NCI-H524 treated with DMSO at 0.1 percent for 48 hours (cell line): ENCODE measurements at regions not wholly inside any gene's neighbourhood (a gene's known extent, or its start where the extent isn't known, plus 50 kb on each side); places are given as distances from the start of the nearest gene placed in this dataset.
"Not testable (repeated sequence)": the region's sequence is repeated elsewhere in the genome, so short reads cannot be mapped to it uniquely, and the experiment has no call there.

ENCODE experiments used
- DNase-seq: peaks from one replicate; lab custom pipeline; 2025; lab: John Stamatoyannopoulos, UW

GRCh38 chr22:49659281-49659923 is 168.3 kb downstream of the BRD1 start:
- DNase-seq: no peak

DNA sequence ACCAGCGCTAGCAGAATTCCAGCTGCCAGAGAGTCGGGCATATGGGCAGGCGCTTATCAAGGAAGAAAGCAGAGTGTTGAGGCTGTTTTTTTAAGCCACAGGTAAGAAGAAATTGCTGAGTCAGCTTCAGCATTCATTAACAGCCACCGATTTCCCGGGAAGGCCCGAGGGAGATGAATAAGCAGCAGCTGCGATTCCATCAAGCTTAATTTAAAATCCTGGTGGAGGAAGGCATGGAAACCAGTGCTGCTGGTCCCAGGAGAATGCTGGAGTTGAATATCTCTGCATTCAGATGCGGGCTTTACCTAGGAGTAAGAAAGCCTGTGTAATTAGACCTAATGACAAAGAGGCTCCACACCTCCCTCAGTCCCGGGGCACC is 168.8 kb downstream of the BRD1 start:
- DNase-seq: no peak

DNA sequence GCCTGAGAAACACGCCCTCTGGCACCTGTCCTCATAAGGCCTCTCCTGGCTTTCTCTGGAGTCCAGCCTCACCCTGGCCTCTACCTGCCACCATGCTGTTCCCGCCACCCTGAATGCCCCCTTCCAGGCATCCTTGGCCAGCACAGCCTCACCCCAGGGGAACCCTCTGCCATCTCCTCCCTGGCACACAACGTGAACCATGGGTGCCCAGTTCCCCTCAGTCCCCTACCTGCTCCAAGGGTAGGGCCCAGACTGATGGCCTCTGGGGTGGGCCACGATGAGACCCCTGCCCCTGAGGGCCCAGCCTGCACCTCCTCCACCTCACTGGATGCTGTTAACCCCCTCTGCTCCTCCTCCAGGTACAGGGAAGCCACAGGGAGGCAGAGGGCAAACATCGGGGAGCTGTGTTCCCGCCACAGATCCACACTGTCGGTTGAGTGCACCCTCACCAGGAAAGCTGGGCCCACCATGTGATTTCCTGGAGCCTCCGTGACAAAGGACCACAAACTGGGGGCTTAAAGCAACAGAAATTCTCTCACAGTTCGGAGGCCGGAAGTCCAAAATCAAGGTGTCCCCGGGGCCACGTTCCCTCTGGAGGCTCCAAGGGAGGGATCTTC is 169.6 kb downstream of the BRD1 start:
- no peak for DNase-seq

- no peak for DNase-seq
These were observed 170.2 kb downstream of the BRD1 start for GRCh38 chr22:49657275-49657973.

- not testable (repeated sequence) for DNase-seq
These were observed 170.8 kb downstream of the BRD1 start for GRCh38 chr22:49656883-49657274.

DNA sequence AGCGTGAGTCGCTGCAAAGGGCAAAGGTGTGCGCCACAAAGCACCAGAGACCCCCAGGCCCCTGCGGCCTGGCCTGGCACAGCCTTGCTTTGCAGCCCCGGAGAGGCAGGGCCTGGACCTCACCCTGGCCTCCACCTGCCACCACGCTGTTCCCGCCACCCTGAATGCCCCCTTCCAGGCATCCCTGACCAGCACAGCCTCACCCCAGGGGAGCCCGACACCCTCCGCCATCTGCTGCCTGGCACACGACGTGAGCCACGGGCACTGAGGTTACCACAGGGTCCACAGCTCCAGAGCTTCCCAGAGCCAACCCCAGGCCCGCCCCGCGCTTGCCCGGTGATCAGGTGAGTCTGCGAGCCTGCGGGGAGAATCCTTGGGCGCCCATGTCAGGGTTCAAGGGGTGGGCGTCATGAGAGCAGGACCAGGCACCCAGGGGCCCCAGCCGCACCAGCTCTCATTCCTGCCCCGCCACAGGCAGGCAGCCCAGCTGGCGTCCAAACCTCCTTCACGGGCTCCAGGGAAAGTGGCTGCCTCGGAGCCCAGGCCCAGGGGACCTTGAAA is 171.3 kb downstream of the BRD1 start:
- no peak for DNase-seq

DNA sequence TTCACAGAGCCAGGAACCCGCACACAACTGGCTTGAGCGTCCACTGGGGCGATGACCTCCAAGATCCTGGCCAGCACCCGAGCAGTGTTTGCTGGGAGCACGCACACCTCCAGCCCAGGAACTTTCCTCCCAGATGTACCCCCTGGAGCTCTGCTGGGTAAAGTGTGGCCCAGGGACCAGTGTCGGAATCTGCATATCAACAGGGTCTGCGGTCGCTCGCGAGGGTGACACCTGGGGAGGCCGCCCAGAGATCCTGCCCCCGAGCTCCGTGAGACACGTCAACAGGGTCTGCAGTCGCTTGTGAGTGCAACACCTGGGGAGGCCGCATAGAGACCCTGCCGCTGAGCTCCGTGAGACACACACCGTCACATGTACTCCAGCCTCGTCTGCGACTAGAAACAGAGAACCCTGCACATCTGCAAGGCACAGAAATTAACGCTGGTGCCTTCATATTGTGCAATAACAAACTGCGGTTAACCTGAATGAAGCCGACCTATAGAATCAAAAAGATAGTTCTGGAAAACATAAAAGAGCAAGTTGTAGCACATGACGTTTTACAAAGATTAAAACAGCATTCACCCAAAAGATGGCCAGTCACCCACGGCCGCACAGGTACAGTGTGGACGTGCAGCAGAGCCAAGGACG is 172.4 kb downstream of the BRD1 start:
- no peak for DNase-seq

GRCh38 chr22:49650336-49651241 is 177.1 kb downstream of the BRD1 start:
- DNase-seq: no peak

DNA sequence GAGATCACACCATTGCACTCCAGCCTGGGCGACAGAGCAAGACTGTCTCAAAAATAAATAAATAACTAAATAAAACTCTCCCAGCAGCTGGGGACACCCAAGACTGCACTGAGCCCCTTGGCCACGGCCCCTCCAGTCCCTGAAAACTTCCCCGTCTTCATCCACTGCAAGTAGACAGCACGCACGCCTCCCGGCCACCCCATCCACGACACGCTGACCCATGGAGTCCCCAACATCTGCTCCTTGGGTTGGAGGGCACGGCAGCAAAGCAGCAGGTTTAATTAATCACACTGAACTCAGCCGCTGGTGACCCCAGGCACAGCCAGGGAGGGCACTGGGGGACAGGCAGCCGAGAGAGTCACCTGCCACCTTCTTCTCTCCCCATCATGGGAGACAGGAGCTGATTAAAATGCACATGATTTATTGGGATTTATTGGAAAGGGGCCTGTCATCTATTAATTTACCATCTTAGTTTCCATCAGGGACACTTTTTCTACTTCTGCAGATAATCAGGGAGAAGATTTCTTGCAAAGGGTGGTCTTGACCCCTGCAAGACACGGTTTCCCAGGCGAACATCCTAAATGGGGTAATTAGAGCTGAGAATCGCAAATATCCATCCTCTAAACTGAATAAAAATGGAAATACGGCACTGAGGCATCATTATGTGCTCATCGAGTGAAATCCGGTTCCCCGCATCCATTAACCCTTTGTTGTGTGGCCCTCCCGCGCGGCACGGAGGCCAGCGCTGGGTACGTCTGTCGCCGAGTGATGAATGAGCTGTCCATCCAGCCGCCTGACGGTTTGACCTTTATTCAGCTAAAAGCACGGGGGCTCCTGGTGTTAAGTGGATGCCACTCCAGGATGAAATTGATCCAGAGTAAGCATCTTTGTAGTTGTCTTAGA is 178.3 kb downstream of the BRD1 start:
- no peak for DNase-seq

- DNase-seq: no peak
These were observed 179.6 kb downstream of the BRD1 start for GRCh38 chr22:49648053-49648452.

DNA sequence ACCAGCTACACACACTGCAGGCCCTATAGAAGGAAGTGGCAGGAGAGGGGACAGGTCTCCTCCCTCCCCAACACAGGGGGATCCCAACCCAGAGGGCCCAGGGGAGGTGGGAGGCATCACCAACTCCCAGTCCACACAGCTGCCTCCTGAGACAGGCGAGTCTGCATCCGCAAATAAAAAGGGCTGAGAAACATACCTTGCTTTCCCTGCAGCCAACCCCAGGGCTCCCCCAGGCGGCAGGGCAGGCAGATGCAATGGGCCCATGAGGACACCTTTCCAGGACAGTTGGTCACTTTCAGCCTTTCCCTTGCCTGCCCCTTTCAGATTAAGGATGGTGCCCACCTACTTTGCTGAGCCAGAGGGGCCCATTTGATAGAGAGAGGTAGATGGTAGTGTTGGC is 180.0 kb downstream of the BRD1 start:
- no peak for DNase-seq

DNA sequence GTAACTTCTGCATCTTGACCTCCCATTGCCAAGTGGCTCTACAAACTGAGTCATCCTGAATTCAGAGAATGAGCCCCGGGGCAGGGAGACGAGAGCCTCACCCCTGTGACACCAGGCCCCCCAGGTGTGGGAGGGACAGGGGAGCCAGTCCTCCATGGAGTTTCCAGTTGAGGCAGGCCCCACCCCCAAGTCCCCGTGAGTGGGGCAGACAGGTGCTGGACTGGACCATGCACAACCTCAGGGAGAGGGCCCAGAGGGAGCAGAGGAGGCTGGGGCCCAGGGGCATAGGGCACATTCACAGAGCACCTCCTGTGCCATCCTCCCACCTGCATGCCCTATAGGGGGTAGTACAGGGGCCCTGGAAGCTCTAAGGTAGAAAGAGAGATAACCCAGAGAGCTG is 180.8 kb downstream of the BRD1 start:
- DNase-seq: no peak

GRCh38 chr22:49645791-49646550 is 181.7 kb downstream of the BRD1 start:
- no peak for DNase-seq

DNA sequence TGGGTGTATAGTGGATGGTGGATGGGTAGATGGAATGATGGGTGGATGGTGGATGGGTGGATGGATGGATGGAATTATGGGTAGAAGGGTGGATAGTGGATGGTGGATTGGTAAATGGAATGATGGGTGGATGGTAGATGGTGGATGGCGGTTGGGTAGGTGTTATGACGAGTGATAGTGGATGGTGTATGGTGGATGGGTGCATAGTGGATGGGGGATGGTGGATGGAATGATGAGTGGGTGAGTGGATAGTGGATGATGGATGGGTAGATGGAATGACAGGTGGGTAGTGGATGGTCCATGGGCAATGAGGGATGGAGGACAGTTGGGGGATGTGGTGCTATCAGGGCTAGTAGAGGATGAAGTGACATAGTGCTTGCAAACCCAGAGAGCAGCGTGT is 182.4 kb downstream of the BRD1 start:
- DNase-seq: no peak

- DNase-seq: no peak
These were observed 183.7 kb downstream of the BRD1 start for GRCh38 chr22:49643998-49644397.

DNA sequence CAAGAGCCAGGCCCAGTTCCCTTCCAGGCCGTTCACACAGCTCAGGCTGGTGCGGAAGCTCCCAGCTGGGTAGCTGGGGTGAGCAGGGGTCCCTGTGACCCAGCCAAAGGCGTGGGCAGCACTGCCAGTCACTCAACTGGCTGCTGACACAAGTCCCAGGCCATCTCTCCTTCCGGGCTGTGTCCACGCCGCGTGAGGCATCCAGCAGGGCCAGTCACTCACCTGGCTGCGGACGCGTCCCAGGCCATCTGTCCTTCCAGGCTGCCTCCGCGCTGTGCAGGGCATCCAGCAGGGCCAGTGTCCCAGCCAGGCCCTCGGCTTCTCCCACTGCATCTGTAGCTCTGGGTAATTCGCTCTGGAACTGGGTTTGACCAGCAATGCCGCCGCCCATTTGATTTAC is 184.2 kb downstream of the BRD1 start:
- DNase-seq: no peak

DNA sequence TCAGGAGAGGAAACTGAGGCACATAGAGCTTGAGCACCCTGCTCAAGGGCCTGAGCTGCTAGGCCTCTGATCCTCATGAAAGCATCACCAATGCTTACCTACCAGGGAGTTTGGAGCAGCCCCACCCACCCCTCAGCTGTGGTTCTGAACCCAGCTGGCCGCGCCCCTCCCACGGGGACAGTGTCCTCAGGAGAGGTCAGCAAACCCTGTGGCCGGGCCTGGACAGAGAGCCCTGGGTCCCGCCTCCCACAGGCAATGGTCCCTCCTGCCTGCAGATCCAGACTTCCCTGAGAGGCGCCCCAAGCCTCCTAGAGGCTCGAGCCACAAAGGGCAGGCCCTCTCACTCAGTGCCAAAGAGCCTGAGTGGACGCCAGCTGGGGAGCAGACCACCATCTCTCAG is 184.9 kb downstream of the BRD1 start:
- DNase-seq: no peak

DNA sequence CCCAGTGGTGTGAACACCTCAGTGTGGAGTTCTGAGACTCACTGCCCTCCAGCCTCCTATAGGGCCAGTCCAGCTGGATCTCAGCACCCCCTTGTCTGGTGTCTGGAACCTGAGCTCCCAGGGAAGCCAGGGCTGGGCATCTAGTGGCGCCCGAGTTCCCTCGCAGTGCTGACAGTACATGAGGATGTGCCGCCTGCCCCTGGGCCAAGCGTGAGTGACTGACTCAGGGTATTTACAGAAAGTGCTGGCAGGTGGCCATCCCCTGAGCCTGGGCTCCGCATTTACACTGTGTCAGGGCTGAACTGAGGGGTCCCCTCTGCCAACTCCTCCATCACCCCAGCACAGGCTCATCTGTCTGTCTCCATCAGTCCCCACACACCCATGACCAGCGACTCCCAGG is 185.3 kb downstream of the BRD1 start:
- DNase-seq: no peak

DNA sequence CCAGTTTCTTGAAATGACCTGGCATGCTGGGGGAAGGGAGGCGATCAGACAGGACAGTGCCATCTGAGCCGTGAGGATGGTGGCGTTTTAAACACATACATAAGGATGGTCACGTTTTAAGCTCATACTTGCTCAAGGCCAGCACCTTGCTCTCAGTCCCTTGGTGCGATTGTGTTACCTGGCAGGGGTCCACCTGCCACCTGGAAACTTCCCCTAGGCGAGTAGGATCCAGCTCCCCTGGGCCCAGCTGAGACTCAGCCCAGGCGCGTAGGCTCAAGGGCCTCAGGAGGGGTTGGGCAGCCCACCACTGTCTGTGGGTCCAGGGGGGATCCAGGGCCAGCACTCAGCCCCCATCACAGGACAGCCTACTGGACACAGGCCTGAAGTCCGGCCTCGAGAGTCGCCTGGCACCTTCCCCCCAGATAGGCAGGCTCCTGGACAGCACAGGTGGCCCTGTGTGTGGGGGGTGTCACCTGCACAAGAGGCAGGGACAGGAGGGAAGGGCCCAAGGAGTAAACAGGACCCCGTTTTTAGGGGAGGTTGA is 185.8 kb downstream of the BRD1 start:
- no peak for DNase-seq
